K562 (cell line): ENCODE measurements at regions not wholly inside any gene's neighbourhood (a gene's known extent, or its start where the extent isn't known, plus 50 kb on each side); places are given as distances from the start of the nearest gene placed in this dataset.

Experiments used
- CBFB ChIP-seq: sonication (generic); formaldehyde crosslinking; IDR thresholded peaks from 2 replicates; pipeline ENCODE4 v1.4.0; 2020; ENCODE audit warnings: mild to moderate bottlenecking, missing genetic modification reagents
- CTCF ChIP-seq, 3 experiments: IDR thresholded peaks in 2 of 3; conservative IDR thresholded peaks in 1 of 3; 2 replicates each; pipeline ENCODE4 v1.5.1; 2011 to 2012; ENCODE audit warnings: low read length in 3 of 3, mild to moderate bottlenecking in 3 of 3, control low read depth in 2 of 3, improper control_type of control experiment in 1 of 3, inconsistent platforms in 1 of 3, low read depth in 1 of 3, mixed read lengths in 1 of 3, moderate library complexity in 1 of 3; ENCODE audit not compliant: insufficient read depth in 2 of 3
- ZNF24 ChIP-seq: fragments of 450-650 bp; IDR thresholded peaks from 2 replicates; pipeline ENCODE4 v1.6.1; 2016

- no peak for TF ChIP-seq ZNF24
- no peak for TF ChIP-seq CTCF (IDR thresholded peaks at IDR 0.05 in 2 of 3, conservative IDR thresholded peaks at IDR 0.05 in 1 of 3; ENCODE audit: insufficient read depth in 2 of 3, low read depth in 1 of 3, low read length in 3 of 3)
- no peak for TF ChIP-seq CBFB (CRISPR knock-in tag)
These were observed 123.6 kb upstream of the MED13 start for GRCh38 chr17:62188713-62189112.
